Astrocyte of the cerebellum (primary cell): ENCODE measurements at regions not wholly inside any gene's neighbourhood (a gene's known extent, or its start where the extent isn't known, plus 50 kb on each side); places are given as distances from the start of the nearest gene placed in this dataset.

ENCODE experiments used
- DNase-seq: peaks from one replicate; pipeline ENCODE4 v3.0.0-alpha.2; 2011; ENCODE audit warnings: low read depth
- H3K4me3 ChIP-seq: 2 replicates; pipeline ENCODE4 v1.5.1; 2011; ENCODE audit warnings: mild to moderate bottlenecking, low read depth, low read length, moderate library complexity
- CTCF ChIP-seq: IDR thresholded peaks from 2 replicates; pipeline ENCODE4 v1.5.1; 2012; ENCODE audit warnings: low read length, low read depth, moderate library complexity, mild to moderate bottlenecking; ENCODE audit errors: missing control alignments
- in situ Hi-C: cut with HindIII; loops from 2 replicates; pipeline ENCODE4 v1.10.0; 2017; ENCODE audit warnings: low sequenced_read_pairs

DNA sequence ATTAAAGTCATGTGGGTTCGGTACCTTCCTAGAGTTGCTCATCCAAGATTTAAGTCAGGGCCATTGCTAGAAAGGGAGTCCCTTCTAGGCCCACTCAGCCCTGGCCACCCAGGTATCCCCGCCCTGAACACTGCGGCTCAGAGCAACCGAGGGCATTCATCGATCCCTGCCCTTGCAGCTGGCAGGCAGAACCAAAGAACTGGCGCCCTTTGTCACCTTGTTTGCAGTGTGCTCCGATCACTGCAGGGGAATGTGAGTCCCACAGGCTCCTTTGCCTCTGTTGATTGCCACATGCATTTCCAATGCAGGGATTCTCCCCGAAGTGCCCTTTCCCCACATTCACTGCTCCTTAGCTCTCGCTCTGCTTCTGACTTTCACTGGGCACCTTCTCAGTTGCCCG is 108.5 kb downstream of the CMPK2 start:
- no peak for TF ChIP-seq CTCF
- no peak for DNase-seq
- in situ Hi-C loops = no loop called here
- no peak overlapping the region for H3K4me3 ChIP-seq

GRCh38 chr2:6759689-6760088 is 106.0 kb downstream of the CMPK2 start:
- in situ Hi-C loops = no loop called here
- no peak overlapping the region for H3K4me3 ChIP-seq
- no peak for TF ChIP-seq CTCF
- no peak for DNase-seq

GRCh38 chr2:6760132-6760531 is 105.6 kb downstream of the CMPK2 start:
- no peak for TF ChIP-seq CTCF
- no peak overlapping the region for H3K4me3 ChIP-seq
- in situ Hi-C loops = no loop called here
- no peak for DNase-seq

DNA sequence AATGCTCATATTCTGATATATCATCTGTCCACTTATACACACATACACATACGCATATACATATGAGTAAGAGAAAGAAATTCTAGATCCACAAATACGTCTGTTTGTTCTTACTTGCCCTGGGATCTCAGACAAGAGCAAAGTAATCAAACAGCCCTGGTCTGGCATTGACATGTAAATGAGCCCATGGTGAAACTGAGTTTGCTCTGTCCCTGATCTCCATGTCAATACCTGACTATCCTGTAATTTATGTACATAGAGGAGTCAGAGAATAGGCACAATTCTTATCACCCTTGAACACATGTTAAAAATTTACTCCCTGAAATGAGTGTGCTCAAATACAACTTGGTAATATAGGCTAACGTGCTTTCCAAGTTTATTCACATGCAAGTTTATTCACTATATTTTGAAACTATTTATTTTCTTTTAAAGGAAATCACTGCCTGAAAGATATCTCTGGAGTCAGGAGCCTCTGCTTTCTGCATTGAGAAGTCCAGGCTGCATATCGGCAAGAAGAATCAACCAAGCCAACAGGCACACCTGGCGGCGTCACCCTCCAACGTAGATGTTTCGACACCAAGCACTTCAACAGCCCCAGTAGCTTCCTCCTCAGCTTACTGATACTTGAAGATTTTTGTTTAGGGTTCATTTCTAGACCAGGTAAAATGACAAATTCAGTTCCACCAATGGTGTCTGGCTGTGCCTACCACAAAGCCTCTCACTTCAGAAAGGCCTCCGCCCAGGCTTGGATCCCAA is 100.6 kb downstream of the CMPK2 start:
- TF ChIP-seq CTCF = no peak
- no peak for DNase-seq
- in situ Hi-C loops = no loop called here
- no peak overlapping the region for H3K4me3 ChIP-seq

DNA sequence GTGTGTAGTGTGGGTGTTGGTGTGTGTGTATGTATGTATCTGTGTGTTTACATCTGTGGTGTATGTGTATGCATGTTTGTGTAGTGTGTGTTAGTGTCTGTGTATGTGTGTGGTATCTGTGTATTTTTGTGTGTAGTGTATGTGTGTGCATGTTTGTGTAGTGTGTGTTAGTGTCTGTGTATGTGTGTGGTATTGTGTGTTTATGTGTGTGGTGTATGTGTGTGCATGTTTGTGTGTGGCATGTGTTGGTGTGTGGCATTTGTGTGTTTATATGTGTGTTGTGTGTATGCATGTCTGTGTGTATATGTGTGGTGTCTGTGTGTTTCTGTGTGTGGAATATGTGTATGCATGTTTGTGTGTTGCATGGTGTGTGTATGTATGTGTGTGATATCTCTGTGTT is 96.4 kb downstream of the CMPK2 start:
- TF ChIP-seq CTCF = no peak
- in situ Hi-C loops = no loop called here

DNA sequence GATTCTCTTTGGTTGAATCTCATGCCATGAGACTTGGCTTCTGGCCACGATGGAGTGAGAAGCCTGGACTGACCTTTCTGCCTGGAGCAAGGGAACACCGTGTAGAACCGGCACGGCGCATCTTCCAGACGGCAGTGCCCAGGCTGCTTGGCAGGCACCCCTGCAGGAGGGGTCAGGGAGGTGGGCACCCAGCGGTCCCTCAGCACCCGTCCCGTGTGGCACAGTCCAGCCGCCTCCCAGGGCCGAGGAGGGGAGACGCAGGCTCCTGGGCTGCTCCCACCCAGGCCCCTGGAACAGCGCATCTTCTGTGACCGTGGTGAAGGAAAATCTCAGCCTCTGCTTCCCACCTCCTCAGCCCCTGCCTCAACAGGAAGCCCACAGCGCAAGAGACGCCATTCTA is 95.7 kb downstream of the CMPK2 start:
- DNase-seq = no peak
- in situ Hi-C loops = no loop called here
- H3K4me3 ChIP-seq = no peak overlapping the region
- no peak for TF ChIP-seq CTCF

More for the DNA sequence above, 96.4 kb downstream of the CMPK2 start:
- no peak for DNase-seq
- H3K4me3 ChIP-seq = no peak overlapping the region
